GM21825 (cell line): ENCODE measurements at regions not wholly inside any gene's neighbourhood (a gene's known extent, or its start where the extent isn't known, plus 50 kb on each side); places are given as distances from the start of the nearest gene placed in this dataset.

ENCODE experiments used
- ATAC-seq: cut with Tn5 transposase; IDR thresholded peaks from one replicate; pipeline ENCODE4 v1.9.1; 2021; ENCODE audit warnings: mild to moderate bottlenecking, moderate library complexity; ENCODE audit not compliant: unreplicated experiment

GRCh38 chr2:144217853-144218633 is 301.9 kb downstream of the ZEB2 start:
- ATAC-seq = no peak

- peak; percentile 72 for ATAC-seq
Observed at GRCh38 chr2:144215701-144216675, 303.9 kb downstream of the ZEB2 start.

GRCh38 chr2:144215207-144215606 is 304.7 kb downstream of the ZEB2 start:
- no peak for ATAC-seq

- peak; percentile 83 for ATAC-seq
Observed at GRCh38 chr2:144213797-144214196, 306.1 kb downstream of the ZEB2 start.

GRCh38 chr2:144211826-144212225 is 308.1 kb downstream of the ZEB2 start:
- ATAC-seq = no peak

GRCh38 chr2:144211065-144211464 is 308.9 kb downstream of the ZEB2 start:
- no peak for ATAC-seq

GRCh38 chr2:144210076-144210475 is 309.8 kb downstream of the ZEB2 start:
- no peak for ATAC-seq

- ATAC-seq = no peak
Observed at GRCh38 chr2:144208924-144209323, 311.0 kb downstream of the ZEB2 start.

GRCh38 chr2:144206019-144206418 is 313.9 kb downstream of the ZEB2 start:
- no peak for ATAC-seq

GRCh38 chr2:144201868-144202468 is 318.0 kb downstream of the ZEB2 start:
- no peak for ATAC-seq

- ATAC-seq = no peak
Observed at GRCh38 chr2:144201126-144201525, 318.8 kb downstream of the ZEB2 start.

GRCh38 chr2:144198116-144198515 is 321.8 kb downstream of the ZEB2 start:
- ATAC-seq = no peak

GRCh38 chr2:144194326-144195071 is 325.4 kb downstream of the ZEB2 start:
- no peak for ATAC-seq

- ATAC-seq = no peak
Observed at GRCh38 chr2:144190908-144191605, 328.9 kb downstream of the ZEB2 start.

GRCh38 chr2:144183727-144184126 is 336.2 kb downstream of the ZEB2 start:
- peak; percentile 99 for ATAC-seq

- ATAC-seq = no peak
Observed at GRCh38 chr2:144181001-144181400, 338.9 kb downstream of the ZEB2 start.

- ATAC-seq = no peak
Observed at GRCh38 chr2:144180131-144180530, 339.8 kb downstream of the ZEB2 start.

GRCh38 chr2:144170179-144170578 is 349.7 kb downstream of the ZEB2 start:
- ATAC-seq = no peak

GRCh38 chr2:144166743-144167142 is 353.2 kb downstream of the ZEB2 start:
- ATAC-seq = no peak

GRCh38 chr2:144165599-144166250 is 354.2 kb downstream of the ZEB2 start:
- ATAC-seq = no peak
